DND-41 (cell line): ENCODE measurements at regions not wholly inside any gene's neighbourhood (a gene's known extent, or its start where the extent isn't known, plus 50 kb on each side); places are given as distances from the start of the nearest gene placed in this dataset.

Experiments used
- EZH2 ChIP-seq: IDR thresholded peaks from 3 replicates; pipeline ENCODE4 v1.6.1; 2012; ENCODE audit warnings: borderline replicate concordance, low read depth, mild to moderate bottlenecking, moderate library complexity, low read length, inconsistent platforms; ENCODE audit not compliant: severe bottlenecking
- TF ChIP-seq, protein P1 (sequence below): IDR thresholded peaks from 2 replicates; pipeline ENCODE4 v1.5.1; 2012; ENCODE audit warnings: borderline replicate concordance, low read length, moderate library complexity, mild to moderate bottlenecking; ENCODE audit not compliant: poor library complexity, severe bottlenecking; ENCODE audit errors: extremely low read depth

DNA sequence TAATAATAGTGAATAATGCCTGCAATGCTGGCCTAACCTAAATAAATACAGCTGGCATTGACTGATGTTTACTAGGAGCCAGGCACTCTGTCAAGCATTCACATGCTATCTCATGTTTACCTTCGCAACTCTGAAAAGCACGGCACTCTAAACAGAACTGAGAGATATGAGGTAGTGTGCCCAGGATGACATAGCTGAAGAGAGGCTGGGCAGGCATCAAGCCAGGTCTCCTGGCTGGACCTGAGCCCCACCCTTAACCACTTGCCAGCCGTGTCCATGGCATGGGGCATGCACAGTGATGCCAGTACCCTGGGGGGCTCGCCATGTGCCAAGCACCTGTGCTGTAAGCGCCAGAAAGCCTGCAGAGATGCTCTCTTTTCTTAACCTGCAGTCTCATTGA lies 119.4 kb upstream of the MVB12B start:
- TF ChIP-seq, protein P1, sequence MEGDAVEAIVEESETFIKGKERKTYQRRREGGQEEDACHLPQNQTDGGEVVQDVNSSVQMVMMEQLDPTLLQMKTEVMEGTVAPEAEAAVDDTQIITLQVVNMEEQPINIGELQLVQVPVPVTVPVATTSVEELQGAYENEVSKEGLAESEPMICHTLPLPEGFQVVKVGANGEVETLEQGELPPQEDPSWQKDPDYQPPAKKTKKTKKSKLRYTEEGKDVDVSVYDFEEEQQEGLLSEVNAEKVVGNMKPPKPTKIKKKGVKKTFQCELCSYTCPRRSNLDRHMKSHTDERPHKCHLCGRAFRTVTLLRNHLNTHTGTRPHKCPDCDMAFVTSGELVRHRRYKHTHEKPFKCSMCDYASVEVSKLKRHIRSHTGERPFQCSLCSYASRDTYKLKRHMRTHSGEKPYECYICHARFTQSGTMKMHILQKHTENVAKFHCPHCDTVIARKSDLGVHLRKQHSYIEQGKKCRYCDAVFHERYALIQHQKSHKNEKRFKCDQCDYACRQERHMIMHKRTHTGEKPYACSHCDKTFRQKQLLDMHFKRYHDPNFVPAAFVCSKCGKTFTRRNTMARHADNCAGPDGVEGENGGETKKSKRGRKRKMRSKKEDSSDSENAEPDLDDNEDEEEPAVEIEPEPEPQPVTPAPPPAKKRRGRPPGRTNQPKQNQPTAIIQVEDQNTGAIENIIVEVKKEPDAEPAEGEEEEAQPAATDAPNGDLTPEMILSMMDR: no peak
- TF ChIP-seq EZH2: no peak
